IMR-90 (cell line): ENCODE measurements at regions not wholly inside any gene's neighbourhood (a gene's known extent, or its start where the extent isn't known, plus 50 kb on each side); places are given as distances from the start of the nearest gene placed in this dataset.

Experiments
- ATAC-seq: fragments of 200-7000 bp; cut with Tn5 transposase; 2 replicates; pipeline ENCODE4 v1.9.1; 2020; ENCODE audit warnings: low read depth, mild to moderate bottlenecking, moderate library complexity
- BruUV-seq: library from RNA; stranded (reverse); fragments of 400-500 nt; replicated peaks from 2 replicates; lab custom pipeline; 2021; lab: Mats Ljungman, UMichigan
- CTCF ChIA-PET: fragments of 300-600 bp; formaldehyde crosslinking; extraction: SDS; loops from one replicate; lab custom pipeline; 2021; ENCODE audit warnings: antibody characterized with exemption; lab: Yijun Ruan, JAX
- POLR2A ChIA-PET: fragments of 300-600 bp; sonication (Branson Sonifier 250); formaldehyde crosslinking; loops from one replicate; lab custom pipeline; 2022; ENCODE audit warnings: antibody characterized with exemption; ENCODE audit not compliant: unreplicated experiment; lab: Charles Lee
- DNase-seq: peaks from one replicate; pipeline ENCODE4 v3.0.0; 2013
- H2AFZ ChIP-seq: replicated peaks from 2 replicates; pipeline ENCODE3; 2013; ENCODE audit warnings: low read length, mild to moderate bottlenecking; ENCODE audit not compliant: poor library complexity
- H2AK5ac ChIP-seq: 2 replicates; pipeline ENCODE4 v1.6.1; 2013; ENCODE audit warnings: low read depth, low read length, inconsistent platforms
- H2AK9ac ChIP-seq: replicated peaks from 2 replicates; pipeline ENCODE3; 2013; ENCODE audit warnings: mild to moderate bottlenecking, low read depth, low read length, moderate library complexity; ENCODE audit not compliant: poor library complexity
- H2BK120ac ChIP-seq: 2 replicates; pipeline ENCODE4 v1.6.1; 2013; ENCODE audit warnings: low read depth, low read length, inconsistent platforms
- H2BK15ac ChIP-seq: 3 replicates; pipeline ENCODE4 v1.6.1; 2013; ENCODE audit warnings: low read depth, low read length, inconsistent platforms
- H2BK20ac ChIP-seq: 2 replicates; pipeline ENCODE4 v1.6.1; 2013; ENCODE audit warnings: low read depth, mild to moderate bottlenecking, inconsistent platforms, low read length, moderate library complexity
- H2BK5ac ChIP-seq: 2 replicates; pipeline ENCODE4 v1.6.1; 2013; ENCODE audit warnings: mild to moderate bottlenecking, low read depth, low read length, inconsistent platforms; ENCODE audit not compliant: poor library complexity, severe bottlenecking
- H3K14ac ChIP-seq: replicated peaks from 2 replicates; pipeline ENCODE4 v1.6.1; 2013; ENCODE audit warnings: low read depth, low read length, inconsistent platforms
- H3K18ac ChIP-seq: 2 replicates; pipeline ENCODE4 v1.6.1; 2013; ENCODE audit warnings: low read depth, low read length, control low read depth
- H3K23ac ChIP-seq: 2 replicates; pipeline ENCODE4 v1.6.1; 2013; ENCODE audit warnings: low read depth, low read length, inconsistent platforms
- H3K27ac ChIP-seq: 2 replicates; pipeline ENCODE4 v1.5.1; 2013; ENCODE audit warnings: mild to moderate bottlenecking, control low read depth, low read length; ENCODE audit not compliant: insufficient read depth
- H3K27me3 ChIP-seq: 2 replicates; pipeline ENCODE4 v1.6.1; 2013; ENCODE audit warnings: low read length; ENCODE audit not compliant: control insufficient read depth, insufficient read depth
- H3K36me3 ChIP-seq: 2 replicates; pipeline ENCODE4 v1.6.1; 2013; ENCODE audit warnings: low read length, mixed read lengths; ENCODE audit not compliant: control insufficient read depth, insufficient read depth
- H3K4ac ChIP-seq: 2 replicates; pipeline ENCODE4 v1.6.1; 2013; ENCODE audit warnings: low read depth, low read length, inconsistent platforms
- H3K4me1 ChIP-seq: 2 replicates; pipeline ENCODE4 v1.6.1; 2013; ENCODE audit warnings: low read length, mixed read lengths; ENCODE audit not compliant: control insufficient read depth, insufficient read depth
- H3K4me2 ChIP-seq: 2 replicates; pipeline ENCODE4 v1.6.1; 2013; ENCODE audit warnings: low read depth, mild to moderate bottlenecking, control low read depth, low read length, moderate library complexity
- H3K4me3 ChIP-seq: 2 replicates; pipeline ENCODE4 v1.5.1; 2013; ENCODE audit warnings: low read depth, mild to moderate bottlenecking, control low read depth, low read length, moderate library complexity; ENCODE audit not compliant: insufficient read depth
- H3K56ac ChIP-seq: 2 replicates; pipeline ENCODE4 v1.6.1; 2013; ENCODE audit warnings: low read length, inconsistent platforms; ENCODE audit not compliant: insufficient read depth; ENCODE audit errors: extremely low read depth
- H3K79me1 ChIP-seq, 2 experiments: 2 replicates each; pipeline ENCODE4 v1.6.1; 2013; ENCODE audit warnings: low read length in 2 of 2, inconsistent platforms in 1 of 2, low read depth in 1 of 2
- H3K9ac ChIP-seq: 2 replicates; pipeline ENCODE4 v1.6.1; 2013; ENCODE audit warnings: low read depth, low read length, control low read depth
- H3K9me1 ChIP-seq: 2 replicates; pipeline ENCODE4 v1.6.1; 2013; ENCODE audit warnings: low read length, inconsistent platforms; ENCODE audit not compliant: insufficient read depth
- H3K9me3 ChIP-seq: 2 replicates; pipeline ENCODE4 v1.6.1; 2013; ENCODE audit warnings: low read length; ENCODE audit not compliant: control insufficient read depth, insufficient read depth
- H4K20me1 ChIP-seq: 2 replicates; pipeline ENCODE4 v1.6.1; 2013; ENCODE audit warnings: low read length, inconsistent platforms; ENCODE audit not compliant: insufficient read depth
- H4K5ac ChIP-seq: 2 replicates; pipeline ENCODE4 v1.6.1; 2013; ENCODE audit warnings: mild to moderate bottlenecking, low read depth, low read length, control low read depth
- H4K8ac ChIP-seq, 2 experiments: 2 replicates each; pipeline ENCODE4 v1.6.1; 2013; ENCODE audit warnings: low read depth in 2 of 2, low read length in 2 of 2, control low read depth in 1 of 2, inconsistent platforms in 1 of 2
- H4K91ac ChIP-seq: 2 replicates; pipeline ENCODE4 v1.6.1; 2013; ENCODE audit warnings: low read depth, low read length, inconsistent platforms; ENCODE audit not compliant: insufficient read depth
- FOS ChIP-seq: fragments of 150-350 bp; IDR thresholded peaks from 2 replicates; pipeline ENCODE4 v1.6.1; 2016; ENCODE audit warnings: low read depth, low read length
- POLR2A ChIP-seq: IDR thresholded peaks from 2 replicates; pipeline ENCODE4 v1.6.1; 2012; ENCODE audit warnings: mild to moderate bottlenecking, low read depth, low read length
- RAD21 ChIP-seq: IDR thresholded peaks from 2 replicates; pipeline ENCODE4 v1.6.1; 2012; ENCODE audit warnings: low read length, improper control_type of control experiment
- SMC3 ChIP-seq: fragments of 150-350 bp; IDR thresholded peaks from 2 replicates; pipeline ENCODE4 v1.6.1; 2016; ENCODE audit warnings: low read depth, mild to moderate bottlenecking, antibody characterized with exemption, low read length, moderate library complexity
- WGBS, 2 experiments: methylation state at CpG; one replicate each; pipeline versions ENCODE4 v1.1.5 to v1.1.7; 2013; ENCODE audit warnings: missing lambda C conversion rate in 2 of 2; ENCODE audit not compliant: insufficient read length in 1 of 2; ENCODE audit errors: extremely low coverage in 2 of 2; 5-methylcytosine and 5-hydroxymethylcytosine counted together
- dilution Hi-C: fragments of 300-500 bp; cut with HindIII; formaldehyde crosslinking; loops from one replicate; pipeline ENCODE4 v1.14.3; 2018; ENCODE audit warnings: low sequenced_read_pairs; ENCODE audit not compliant: unreplicated experiment
- in situ Hi-C: fragments of 300-500 bp; cut with MboI; formaldehyde crosslinking; loops from 3 replicates; pipeline ENCODE4 v1.14.3; 2019; ENCODE audit warnings: low sequenced_read_pairs, inconsistent platforms, mixed read lengths
- intact Hi-C: fragments of 100-400 bp; cut with micrococcal nuclease; formaldehyde crosslinking; loops from 2 replicates; pipeline ENCODE4 v1.10.0; 2022
- TF ChIP-seq, protein P1 (sequence below): fragments of 150-350 bp; IDR thresholded peaks from 2 replicates; pipeline ENCODE4 v1.6.1; 2016; ENCODE audit warnings: low read depth, mild to moderate bottlenecking, low read length, moderate library complexity, borderline replicate concordance
- TF ChIP-seq, protein P2 (sequence below): conservative IDR thresholded peaks from 2 replicates; pipeline ENCODE4 v1.5.1; 2012; ENCODE audit warnings: mild to moderate bottlenecking, low read depth, low read length, improper control_type of control experiment

- TF ChIP-seq, protein P1, sequence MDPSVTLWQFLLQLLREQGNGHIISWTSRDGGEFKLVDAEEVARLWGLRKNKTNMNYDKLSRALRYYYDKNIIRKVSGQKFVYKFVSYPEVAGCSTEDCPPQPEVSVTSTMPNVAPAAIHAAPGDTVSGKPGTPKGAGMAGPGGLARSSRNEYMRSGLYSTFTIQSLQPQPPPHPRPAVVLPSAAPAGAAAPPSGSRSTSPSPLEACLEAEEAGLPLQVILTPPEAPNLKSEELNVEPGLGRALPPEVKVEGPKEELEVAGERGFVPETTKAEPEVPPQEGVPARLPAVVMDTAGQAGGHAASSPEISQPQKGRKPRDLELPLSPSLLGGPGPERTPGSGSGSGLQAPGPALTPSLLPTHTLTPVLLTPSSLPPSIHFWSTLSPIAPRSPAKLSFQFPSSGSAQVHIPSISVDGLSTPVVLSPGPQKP: no peak
Measured at GRCh38 chr17:68777856-68778694, 176.9 kb upstream of the FAM20A start (continued).

GRCh38 chr17:68777243-68777855 is 176.2 kb upstream of the FAM20A start:
- intact Hi-C loops (loop anchor here (1.0 to 10.0 kb wide), 4 partner anchors 132 to 458 kb away; no protein-coding TSS in a partner anchor), dilution Hi-C loops (no loop called here)
- H2AFZ ChIP-seq: no peak overlapping the region

More at GRCh38 chr17:68777243-68777855, 176.2 kb upstream of the FAM20A start:
- Histone ChIP-seq H3K27ac (no peak overlapping the region), H2BK20ac (0 out of 2 replicates have a peak overlapping the region, but pooled peaks have one; percentile 6), H3K79me1 (no peaks in the 10 kb centered on the region), H3K23ac (no peak overlapping the region), H3K4me3 (no peak overlapping the region), H2BK15ac (no peak overlapping the region), H4K91ac (no peak overlapping the region), H4K5ac (no peak overlapping the region), H3K9me1 (0 out of 2 replicates have a peak, but pooled peaks cover 3% of the 10 kb centered on the region), H3K18ac (no peak overlapping the region), H3K4me1 (peaks cover 4% of the 10 kb centered on the region; the same call in 1 of the 2 replicates), H3K36me3 (no peaks in the 10 kb centered on the region), H3K27me3 (no peaks in the 10 kb centered on the region), H3K14ac (no peak overlapping the region), H3K4ac (no peak overlapping the region), H2AK5ac (no peak overlapping the region), H3K9ac (no peak overlapping the region), H2AK9ac (no peak overlapping the region), H3K4me2 (no peak overlapping the region), H2BK120ac (no peak overlapping the region; the same call in 1 of the 2 replicates), H4K8ac (peak overlapping the region in 1 of 2 experiments; percentile 32; a peak in 1 of 4 replicates), H3K9me3 (no peaks in the 10 kb centered on the region), H2BK5ac (no peak overlapping the region), H4K20me1 (no peaks in the 10 kb centered on the region), H3K56ac (no peak overlapping the region)
- TF ChIP-seq FOS: no peak
- TF ChIP-seq, protein P2, sequence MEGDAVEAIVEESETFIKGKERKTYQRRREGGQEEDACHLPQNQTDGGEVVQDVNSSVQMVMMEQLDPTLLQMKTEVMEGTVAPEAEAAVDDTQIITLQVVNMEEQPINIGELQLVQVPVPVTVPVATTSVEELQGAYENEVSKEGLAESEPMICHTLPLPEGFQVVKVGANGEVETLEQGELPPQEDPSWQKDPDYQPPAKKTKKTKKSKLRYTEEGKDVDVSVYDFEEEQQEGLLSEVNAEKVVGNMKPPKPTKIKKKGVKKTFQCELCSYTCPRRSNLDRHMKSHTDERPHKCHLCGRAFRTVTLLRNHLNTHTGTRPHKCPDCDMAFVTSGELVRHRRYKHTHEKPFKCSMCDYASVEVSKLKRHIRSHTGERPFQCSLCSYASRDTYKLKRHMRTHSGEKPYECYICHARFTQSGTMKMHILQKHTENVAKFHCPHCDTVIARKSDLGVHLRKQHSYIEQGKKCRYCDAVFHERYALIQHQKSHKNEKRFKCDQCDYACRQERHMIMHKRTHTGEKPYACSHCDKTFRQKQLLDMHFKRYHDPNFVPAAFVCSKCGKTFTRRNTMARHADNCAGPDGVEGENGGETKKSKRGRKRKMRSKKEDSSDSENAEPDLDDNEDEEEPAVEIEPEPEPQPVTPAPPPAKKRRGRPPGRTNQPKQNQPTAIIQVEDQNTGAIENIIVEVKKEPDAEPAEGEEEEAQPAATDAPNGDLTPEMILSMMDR: peak; percentile 77
- TF ChIP-seq POLR2A: no peak
- peak; percentile 85 for TF ChIP-seq RAD21
- peak; percentile 92 for TF ChIP-seq SMC3
- in situ Hi-C loops: loop anchor here (5.0 to 25.0 kb wide), 3 partner anchors 195 to 710 kb away; no protein-coding TSS in a partner anchor
- CTCF ChIA-PET: interaction anchor here (0.7 to 2.4 kb wide), 7 partner anchors 18 to 460 kb away, joined by 3 to 9 read pairs (median 5); no protein-coding TSS in a partner anchor
- DNase-seq (peak; percentile 67), ATAC-seq (peak; percentile 91)
- BruUV-seq: no TSS peak
- POLR2A ChIA-PET: no interaction called here
- 0% methylated on average over 1 of the region's 5 CpGs; no CpG with 5 or more reads in 1 of the 2 experiments for WGBS, 2 experiments
